ENCODE measurements at regions not wholly inside any gene's neighbourhood (a gene's known extent, or its start where the extent isn't known, plus 50 kb on each side); places are given as distances from the start of the nearest gene placed in this dataset.
A peak's percentile ranks its signal among the peaks of the same experiment; 100 is the strongest.
"Not testable (repeated sequence)": the region's sequence is repeated elsewhere in the genome, so short reads cannot be mapped to it uniquely, and the experiment has no call there.

DNA sequence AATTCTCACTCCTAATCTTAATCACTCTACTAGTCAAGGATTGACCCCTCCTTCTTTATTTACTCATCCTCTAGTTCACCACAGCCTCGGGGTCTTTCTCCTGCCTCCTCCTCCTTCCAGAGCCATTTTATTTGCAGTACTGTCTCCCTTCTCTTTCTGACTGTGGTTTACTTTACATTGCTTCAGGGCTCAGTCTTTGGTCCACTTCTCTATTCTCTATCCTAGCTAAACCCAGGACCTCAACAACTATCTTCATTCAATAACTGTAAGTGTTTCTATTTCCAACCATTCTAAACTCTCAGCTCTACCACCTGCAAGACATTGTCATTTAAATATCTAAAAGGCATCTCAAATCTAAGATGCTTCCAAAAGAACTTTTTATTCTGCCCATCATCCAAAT is 493.8 kb downstream of the TTLL7 start:
- no peak for DNase-seq

DNA sequence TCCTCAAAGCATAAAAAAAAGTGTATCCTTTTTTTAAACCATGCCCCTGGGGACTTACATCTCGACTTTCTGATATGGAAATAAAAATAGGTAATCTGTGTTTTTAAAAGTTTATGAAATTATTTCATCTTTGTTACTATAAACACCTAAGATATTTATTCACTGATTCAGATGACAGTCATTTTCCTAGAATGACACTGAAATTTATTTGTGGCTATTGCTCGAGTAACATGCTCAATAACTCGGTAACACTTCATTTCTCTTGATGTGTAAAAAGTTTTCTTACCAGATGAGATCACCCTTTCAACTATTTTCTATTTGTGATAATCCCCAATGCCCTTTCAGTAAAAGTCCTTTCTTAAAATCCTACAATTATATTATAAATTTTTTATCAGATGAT is 495.8 kb downstream of the TTLL7 start:
- DNase-seq: no peak

DNA sequence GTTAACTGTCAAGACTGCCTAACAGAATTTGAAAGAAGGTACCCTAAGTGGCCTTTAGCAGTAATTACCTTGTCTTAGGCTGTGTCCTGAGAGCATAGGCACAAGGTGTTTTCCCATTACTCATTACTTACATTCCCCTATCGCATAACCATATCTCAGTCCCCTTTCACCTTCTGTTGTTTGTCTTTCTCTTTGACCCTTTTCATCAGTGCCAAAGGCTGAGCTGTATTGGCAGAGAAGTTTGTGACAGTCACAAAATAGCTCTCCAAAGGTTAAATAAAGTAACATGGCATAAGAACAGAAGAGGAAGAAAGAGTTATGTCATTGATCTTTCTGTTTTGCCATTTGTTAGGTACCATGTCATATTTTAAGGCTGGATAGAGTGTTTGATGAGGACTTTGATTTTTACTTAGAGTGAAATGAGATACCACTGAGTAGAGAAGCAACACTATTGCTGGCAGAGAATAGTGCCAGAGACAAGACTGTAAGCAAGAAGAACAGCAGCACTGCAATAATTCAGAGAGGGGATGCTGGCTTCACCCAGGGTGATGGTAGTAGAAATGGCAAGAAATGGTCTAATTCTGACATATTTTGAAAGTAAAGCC is 497.8 kb downstream of the TTLL7 start:
- DNase-seq: no peak

DNA sequence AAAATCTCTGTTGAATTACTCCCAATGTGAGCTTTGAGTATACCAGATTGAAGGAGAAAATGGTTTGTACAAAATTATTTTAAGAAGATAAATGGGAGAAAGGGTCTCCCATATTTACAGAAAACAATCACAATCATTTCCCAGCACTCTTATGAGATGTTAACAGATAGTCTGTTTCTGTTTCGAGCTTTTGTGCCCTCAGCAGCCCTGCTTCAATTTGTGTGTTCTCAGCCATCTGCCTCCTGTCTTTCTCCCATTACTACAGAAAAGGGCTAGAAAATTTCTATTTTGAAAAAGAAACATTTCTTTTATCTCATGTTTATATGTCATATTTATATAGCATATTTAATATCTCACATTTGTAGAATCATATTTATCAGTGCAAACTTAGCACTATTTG is 498.4 kb downstream of the TTLL7 start:
- no peak for DNase-seq

DNA sequence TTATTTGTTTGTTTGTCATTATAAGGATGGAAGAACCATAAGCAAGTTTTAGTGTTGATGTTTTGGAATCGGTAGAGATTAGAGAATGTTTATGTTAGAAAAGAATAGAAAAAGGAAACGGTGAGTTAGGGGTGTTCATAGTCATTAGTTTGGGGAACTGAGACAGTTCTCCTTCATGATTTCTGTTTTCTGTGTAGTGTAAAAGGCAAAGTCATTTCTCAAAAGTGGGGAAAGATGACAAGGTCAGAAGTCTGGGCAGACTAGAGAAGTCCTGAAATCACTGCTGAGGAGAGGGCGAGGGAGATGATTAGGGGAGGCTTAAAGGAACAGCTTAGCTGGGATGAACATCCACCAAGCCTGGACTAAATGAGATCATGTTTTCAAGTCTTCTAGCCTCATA is 498.9 kb downstream of the TTLL7 start:
- no peak for DNase-seq

DNA sequence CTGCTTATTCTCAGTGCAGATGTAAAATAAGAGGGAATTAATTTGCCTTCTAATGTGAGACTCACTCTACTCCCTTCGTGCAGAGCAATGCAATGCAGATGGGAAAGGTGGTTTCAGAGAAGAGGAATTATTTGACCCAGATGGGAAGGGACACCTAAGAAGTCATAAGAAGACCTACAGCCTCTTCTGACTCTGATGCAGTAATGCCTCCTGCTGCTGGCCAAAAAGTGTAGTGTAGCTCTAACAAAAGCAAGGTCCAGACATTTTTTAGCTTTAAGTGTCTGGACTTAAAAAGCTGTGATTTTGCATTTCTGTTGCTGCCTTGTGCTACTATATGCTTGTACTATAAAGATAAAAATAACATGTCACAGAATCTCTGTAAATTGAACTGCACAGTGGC is 501.4 kb downstream of the TTLL7 start:
- no peak for DNase-seq

DNA sequence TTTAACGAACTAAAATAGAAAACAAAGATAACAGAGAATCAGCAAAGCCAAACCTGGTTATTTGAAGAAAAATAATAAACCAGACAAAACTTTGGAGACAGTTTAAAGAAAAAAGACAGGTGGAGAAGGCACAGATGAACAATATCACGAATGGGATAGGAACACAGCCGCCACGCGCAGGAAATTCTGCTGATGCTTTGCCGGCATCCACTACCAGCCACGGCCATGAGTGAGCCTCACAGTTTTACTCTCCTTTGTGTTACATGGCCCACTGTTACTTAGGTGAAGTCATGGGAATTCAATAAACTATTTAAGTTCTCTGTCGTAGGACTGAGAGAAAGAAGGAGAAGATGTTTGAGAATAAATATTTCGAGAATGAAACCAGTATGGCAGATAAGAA is 503.4 kb downstream of the TTLL7 start:
- no peak for DNase-seq

DNA sequence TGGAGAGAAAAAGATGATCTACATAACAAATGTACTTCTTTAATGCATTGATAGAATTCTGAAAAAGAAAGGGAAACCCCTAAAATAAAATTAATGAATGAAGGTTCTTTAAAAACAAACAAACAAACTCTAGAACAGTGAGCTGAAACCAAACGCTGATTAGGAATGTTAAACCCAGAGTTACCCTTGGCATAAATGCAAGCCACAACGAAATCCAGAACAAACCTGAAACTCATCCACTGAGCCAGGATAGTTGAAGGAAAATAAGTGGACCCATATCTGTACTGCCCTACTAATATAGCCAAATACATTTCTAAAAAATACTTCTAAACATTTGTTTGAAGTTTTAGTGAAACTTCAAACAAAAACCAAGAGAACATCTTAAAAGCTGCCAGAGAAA is 505.3 kb downstream of the TTLL7 start:
- DNase-seq: no peak

DNA sequence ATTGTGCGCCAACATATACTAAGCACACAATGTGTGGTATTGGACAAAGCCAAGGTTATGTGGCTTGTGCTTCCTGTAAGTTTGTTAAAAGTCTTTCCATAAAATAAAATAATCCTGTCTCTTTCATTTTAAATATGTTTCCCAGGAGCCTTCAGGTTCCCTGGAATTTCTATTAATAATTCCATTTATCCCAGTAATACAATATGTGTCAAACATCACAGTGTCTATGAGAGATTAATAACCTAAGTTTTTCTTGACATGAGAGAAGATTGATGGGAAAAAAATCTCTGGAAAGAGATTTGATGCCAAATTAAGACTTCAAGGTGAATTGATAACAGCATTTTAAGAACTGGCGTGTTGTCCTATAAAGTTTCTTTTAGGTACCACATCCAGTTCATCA is 507.0 kb downstream of the TTLL7 start:
- no peak for DNase-seq

DNA sequence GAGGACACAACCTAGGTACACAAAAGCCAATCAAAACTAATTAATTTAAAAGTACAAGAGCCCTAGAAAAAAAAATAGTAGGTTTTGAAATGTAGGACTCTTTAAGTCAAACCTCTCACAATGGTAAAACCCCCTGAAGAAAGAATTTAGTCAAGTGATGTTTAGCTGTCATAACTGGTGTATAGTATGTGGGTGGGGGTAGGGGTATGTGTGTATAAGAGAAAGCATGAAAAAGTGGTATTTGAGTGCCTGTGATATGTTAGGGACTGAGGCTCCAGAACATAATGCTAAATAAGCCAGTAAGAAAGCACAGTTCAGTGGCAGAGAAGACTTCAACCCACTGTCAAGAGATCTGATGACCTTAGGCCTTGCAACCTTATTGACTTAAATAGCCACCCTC is 507.9 kb downstream of the TTLL7 start:
- DNase-seq: no peak

DNA sequence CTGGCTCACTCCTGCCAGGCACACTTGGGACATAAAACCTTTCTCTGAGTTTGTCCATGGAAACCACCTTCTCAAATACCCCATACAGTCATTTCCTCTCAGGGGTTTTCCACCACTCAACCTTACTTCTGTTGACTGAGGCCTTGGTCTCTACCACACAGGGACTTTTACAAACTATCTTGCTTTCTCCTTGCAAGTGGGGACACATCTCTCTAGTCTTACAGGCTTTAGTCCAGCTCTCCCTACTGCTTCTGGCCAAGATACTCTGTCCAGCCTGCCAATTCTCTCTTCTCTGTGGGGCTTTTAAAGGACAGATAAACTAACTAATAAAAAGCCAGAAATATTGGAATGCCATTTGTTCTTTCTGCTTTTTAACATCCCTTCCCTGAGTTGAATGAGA is 510.8 kb downstream of the TTLL7 start:
- DNase-seq: peak; percentile 23

DNA sequence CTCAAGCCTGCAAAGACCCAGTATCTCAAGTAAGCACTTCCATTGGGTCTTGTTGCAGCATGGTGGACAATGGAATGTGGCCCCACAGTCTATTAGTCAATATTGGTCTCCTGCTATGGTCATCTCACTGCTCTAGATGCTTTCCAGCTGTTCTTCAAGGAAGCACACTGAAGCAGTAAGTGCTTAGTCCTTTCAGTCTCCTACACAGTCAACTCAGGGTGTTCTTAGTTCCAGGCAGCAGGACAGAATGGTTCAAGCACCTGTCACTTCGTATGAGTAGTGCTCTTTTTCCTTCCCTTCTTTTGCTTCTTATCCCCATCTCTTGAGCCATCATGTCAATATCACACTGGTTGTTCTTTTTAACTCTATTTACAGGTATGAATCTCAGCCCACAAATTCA is 511.5 kb downstream of the TTLL7 start:
- not testable (repeated sequence) for DNase-seq

DNA sequence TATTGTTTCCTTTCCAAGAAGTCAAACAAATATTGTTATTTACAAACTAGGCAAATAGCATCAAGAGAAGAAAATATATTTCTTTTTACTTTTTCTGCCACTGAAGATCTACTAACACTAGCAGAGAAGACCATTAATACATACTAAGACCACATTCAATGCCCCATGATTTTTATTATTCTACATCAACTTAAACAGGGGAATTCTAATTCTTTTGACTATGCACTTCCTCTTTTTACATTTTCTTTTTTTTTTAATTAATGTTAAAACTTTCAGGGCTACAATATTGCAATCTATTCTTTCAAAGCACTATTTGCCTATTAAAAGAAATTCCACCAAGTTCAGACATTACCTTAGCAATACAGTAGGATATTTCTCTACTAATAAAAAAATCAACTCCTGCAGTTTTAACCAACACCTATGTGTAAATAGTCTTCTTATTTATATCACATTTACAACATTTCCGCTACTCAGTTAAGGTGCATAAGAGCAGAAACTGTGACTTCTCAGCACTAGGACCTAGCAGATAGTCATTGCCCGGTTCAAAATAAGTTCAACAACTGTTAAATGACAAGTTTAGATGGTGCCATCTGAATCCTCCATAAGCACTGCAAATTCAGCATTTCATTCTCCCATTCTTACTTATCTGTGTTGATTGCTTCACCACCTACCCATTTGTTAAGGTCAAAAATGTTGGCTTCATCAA is 513.5 kb downstream of the TTLL7 start:
- not testable (repeated sequence) for DNase-seq

DNA sequence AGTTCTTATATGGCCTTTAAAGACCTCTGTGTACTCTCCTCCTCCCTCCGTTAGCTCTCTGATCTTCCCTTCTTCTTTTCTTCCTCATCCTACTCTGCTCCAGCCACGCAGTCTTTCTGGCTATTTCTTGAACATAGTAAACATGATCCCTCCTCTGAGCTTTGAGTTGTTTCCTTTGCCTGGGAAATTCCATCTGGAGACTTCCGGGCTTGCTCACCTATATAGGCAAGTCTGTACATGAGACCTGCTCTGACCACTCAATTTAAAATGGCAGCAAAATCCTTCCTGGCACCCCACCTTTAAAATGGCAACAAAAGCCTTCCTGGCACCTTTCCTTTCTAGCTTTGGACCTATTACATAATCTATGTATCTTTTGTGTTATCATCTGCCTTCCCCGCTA is 517.6 kb downstream of the TTLL7 start:
- not testable (repeated sequence) for DNase-seq

DNA sequence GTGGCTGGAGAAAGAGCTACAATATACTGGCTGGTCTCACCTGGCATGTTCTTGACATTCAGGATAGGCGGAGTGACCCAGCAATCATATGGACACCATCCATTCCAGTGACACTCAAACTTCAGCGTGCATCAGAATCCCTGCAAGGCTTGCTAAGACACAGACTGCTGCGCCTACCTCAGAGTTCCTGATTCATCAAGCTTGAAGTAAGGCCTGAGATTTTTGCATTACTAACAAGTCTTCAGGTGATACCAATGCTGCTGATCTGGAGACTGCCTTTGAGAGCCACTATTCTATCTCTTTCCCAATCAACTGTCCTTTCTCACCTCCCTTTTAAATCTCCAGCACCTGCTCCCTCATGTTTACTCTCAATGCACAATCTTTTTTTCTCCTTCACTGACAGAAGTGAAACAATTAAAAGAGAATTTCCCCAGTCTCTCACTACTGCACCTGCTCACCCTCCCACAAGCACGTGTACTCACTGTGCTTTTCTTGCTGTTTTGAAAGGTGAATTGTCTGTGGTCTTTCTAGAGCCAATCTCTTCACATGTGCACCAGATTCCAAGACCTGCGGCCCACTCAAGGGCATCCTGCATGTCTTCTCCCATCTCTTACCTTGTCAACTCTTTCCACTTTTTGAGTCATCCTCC is 519.2 kb downstream of the TTLL7 start:
- not testable (repeated sequence) for DNase-seq

DNA sequence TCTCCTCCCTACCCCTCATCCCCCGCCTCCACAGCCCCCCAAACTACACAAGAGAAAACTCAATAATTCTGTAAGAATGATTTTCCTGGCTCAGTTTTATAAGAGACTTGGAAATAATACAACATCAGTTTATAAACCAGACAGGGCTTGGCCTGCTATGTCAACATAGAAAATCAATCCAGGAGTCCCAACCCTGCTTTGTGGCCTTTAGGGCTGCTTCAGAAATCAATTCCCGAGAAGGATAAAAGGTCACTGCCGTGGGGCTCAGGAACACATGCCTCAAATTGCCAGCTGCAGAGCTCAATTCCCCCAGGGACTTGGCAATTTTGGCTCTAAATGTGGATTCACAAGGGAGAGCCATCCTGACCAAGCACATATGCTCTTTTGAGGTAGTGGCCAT is 520.8 kb downstream of the TTLL7 start:
- peak; percentile 15 for DNase-seq

DNA sequence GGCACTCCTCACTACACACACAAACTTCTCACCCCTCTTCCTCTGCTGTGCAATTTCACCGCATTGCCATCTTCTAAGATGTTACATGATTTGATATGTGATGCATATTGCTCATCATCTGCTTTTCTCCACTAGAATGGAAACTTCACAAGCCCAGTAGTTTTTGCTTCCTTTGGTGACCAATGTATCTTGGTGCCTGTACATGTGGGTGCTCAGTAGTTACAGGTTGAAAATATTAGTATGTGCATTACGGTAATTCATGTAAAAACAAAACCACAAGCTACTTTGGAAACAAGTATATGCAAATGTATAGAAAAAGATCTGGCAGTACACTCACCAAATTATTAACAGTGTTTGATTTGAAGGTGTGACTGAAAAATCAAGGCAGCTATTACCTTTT is 522.4 kb downstream of the TTLL7 start:
- DNase-seq: not testable (repeated sequence)

DNA sequence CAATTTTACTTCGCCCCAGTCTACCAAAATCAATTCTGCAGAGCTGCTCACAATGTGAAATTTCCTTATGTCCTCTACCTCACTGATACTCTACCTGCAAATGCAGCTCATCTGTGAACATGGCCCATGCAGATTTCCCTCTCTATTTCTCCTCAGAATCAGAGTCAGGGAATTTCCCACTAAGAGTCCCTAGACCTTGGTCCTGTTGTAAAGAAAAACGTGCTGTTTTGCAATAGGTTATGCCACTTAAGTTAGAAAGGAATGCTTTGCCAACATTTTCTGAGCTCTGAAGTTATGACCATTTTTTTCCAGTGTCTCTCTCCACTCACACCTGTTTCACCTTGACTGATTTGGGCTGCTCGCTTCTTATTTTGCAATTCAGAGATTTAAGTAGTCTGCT is 524.0 kb downstream of the TTLL7 start:
- not testable (repeated sequence) for DNase-seq

DNA sequence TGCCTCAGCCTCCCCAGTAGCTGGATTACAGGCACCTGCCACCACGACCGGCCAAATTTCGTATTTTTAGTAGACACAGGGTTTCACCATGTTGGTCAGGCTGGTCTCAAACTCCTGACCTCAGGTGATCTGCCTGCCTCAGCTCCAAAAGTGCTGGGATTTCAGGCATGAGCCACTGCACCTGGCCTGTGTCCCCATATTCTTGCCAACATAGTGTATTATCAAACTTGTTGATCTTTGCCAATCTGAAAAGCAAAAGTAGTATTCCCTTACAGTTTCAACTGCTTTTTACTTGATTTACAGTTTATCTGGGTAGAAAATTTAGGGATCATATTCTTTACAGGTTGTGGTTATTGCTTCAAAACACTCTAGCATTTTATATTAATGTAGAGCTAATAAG is 524.9 kb downstream of the TTLL7 start:
- not testable (repeated sequence) for DNase-seq

DNA sequence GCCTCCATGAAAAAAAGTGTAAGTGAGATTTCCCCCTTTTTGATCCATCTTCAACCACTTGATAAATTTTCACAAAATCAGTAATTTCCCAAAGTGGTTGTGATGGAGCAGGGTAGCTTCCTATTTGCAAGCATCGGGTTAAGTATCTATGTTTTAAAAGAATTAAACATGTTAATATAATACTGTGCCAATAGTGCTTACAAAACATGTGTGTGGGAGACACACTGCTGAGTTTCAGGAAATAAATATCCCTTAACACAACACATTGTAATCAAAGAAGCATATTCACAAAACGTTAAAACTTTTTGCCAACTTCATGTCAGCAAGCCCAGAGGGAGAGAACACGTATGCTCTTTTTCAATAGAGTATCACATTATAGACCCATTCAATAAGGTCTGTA is 526.9 kb downstream of the TTLL7 start:
- not testable (repeated sequence) for DNase-seq

DNA sequence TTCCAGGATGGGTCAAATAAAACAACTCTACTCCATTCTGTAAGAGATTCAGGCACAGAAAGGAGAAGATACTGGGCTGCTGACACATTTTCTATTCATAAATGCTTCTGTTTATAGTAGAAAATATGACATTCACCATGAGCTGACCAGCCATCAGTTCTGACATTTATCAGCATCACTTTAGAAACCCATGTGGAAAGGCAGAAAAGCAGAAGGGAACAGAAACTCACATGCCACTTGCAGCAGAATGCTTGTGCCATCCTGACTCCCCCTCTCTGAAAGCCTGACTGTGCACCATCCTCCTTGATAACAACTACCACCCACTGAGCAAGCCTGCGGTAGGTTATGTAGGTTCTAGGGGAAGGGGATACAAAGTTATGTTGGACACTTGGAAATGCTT is 527.7 kb downstream of the TTLL7 start:
- DNase-seq: not testable (repeated sequence)

DNA sequence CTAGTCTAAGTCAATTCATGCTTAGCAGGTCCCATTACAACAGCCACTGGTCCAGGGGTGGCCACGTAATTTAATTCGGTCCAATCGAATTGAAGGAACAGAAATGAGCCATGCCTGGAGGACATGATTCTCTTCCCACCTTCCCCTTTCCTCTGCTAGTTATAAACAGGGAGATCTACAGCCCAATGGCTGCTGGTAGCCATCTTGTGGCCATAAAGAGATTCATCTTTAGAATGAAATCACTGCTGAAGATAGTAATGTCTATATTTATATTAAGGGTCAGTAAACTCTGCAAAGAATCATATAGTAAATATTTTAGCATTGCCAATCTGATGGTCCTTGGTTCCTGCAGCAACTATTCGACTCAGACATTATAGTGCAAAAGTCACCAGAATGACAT is 530.6 kb downstream of the TTLL7 start:
- DNase-seq: not testable (repeated sequence)

DNA sequence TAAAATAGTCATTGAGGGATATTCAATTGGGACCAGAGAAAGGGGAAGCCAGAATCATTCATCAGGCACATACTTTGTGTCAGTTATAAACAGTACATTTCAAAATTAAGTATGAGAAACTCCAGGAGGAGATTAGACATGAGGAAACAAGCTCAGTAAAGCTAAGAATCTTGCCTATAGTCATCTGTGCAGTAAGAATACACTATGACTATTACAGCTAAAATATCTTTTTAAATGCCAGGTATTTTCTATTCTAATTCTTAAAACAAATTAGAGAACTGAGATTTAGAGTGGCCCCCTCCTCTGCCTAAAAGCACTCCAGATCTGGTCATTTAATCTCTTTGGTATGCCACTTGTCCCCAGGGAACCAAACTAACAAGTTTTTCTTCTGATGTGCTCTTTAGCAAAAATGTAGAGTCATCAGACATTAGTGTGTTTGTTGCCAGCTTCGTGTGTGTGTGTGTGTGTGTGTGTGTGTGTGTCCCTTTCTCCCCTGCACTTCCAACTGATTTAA is 541.1 kb downstream of the TTLL7 start:
- DNase-seq: not testable (repeated sequence)

DNA sequence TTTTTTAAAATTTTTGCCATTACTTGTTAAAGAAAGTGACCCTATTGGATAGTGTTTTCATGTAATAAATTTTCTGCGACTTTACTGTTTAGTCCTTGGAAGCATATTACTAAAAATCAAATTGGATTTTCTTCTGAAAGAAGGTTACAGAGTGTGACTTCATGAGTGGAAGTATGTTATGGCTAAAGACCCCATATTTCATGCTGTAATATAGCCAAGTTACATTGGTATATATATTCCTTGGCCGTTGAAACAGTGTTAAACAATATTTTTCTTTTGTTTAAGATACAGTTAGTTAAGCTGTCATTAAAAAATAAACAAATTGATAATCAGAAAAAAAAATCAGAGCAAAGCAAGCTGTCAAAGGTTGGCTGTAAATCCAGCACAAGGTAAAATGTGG is 541.7 kb downstream of the TTLL7 start:
- DNase-seq: not testable (repeated sequence)

Measured in femur (tissue), 1 donor.